Activated CD8-positive, alpha-beta T cell treated with anti-CD3 and anti-CD28 coated beads for 36 hours (primary cell): ENCODE measurements at regions not wholly inside any gene's neighbourhood (a gene's known extent, or its start where the extent isn't known, plus 50 kb on each side); places are given as distances from the start of the nearest gene placed in this dataset.

ENCODE experiments used
- ATAC-seq: fragments of 200-7000 bp; cut with Tn5 transposase; one replicate; pipeline ENCODE4 v1.10.0; 2021; ENCODE audit warnings: mild to moderate bottlenecking, moderate library complexity
- CTCF ChIA-PET: fragments of 350-600 bp; sonication (Branson Sonifier 250); formaldehyde crosslinking; loops from one replicate; lab custom pipeline; 2021; ENCODE audit warnings: antibody characterized with exemption; lab: Charles Lee
- POLR2A ChIA-PET: fragments of 350-600 bp; sonication (Branson Sonifier 250); formaldehyde crosslinking; loops from one replicate; lab custom pipeline; 2021; ENCODE audit warnings: antibody characterized with exemption; lab: Charles Lee
- DNase-seq: peaks from one replicate; pipeline ENCODE4 v3.0.0-alpha.2; 2020
- H3K27ac Mint-ChIP-seq: one replicate; pipeline ENCODE4 v1.8.0; 2021; ENCODE audit warnings: mild to moderate bottlenecking, mixed read lengths
- H3K27me3 Mint-ChIP-seq: one replicate; pipeline ENCODE4 v1.8.0; 2021; ENCODE audit warnings: mixed read lengths
- H3K36me3 Mint-ChIP-seq: one replicate; pipeline ENCODE4 v1.8.0; 2021; ENCODE audit warnings: low read depth, mixed read lengths
- H3K4me1 Mint-ChIP-seq: one replicate; pipeline ENCODE4 v1.8.0; 2021; ENCODE audit warnings: low read depth, mixed read lengths
- H3K4me3 Mint-ChIP-seq: one replicate; pipeline ENCODE4 v1.8.0; 2021; ENCODE audit warnings: mild to moderate bottlenecking, moderate library complexity, mixed read lengths
- H3K9me3 Mint-ChIP-seq: one replicate; pipeline ENCODE4 v1.8.0; 2021; ENCODE audit warnings: mixed read lengths
- CTCF ChIP-seq: fragments of 200-600 bp; IDR thresholded peaks from one replicate; pipeline ENCODE4 v1.8.0; 2022; ENCODE audit warnings: antibody characterized with exemption, mild to moderate bottlenecking
- intact Hi-C: fragments of 100-400 bp; cut with micrococcal nuclease; formaldehyde crosslinking; loops from one replicate; pipeline ENCODE4 v1.10.0; 2022

DNA sequence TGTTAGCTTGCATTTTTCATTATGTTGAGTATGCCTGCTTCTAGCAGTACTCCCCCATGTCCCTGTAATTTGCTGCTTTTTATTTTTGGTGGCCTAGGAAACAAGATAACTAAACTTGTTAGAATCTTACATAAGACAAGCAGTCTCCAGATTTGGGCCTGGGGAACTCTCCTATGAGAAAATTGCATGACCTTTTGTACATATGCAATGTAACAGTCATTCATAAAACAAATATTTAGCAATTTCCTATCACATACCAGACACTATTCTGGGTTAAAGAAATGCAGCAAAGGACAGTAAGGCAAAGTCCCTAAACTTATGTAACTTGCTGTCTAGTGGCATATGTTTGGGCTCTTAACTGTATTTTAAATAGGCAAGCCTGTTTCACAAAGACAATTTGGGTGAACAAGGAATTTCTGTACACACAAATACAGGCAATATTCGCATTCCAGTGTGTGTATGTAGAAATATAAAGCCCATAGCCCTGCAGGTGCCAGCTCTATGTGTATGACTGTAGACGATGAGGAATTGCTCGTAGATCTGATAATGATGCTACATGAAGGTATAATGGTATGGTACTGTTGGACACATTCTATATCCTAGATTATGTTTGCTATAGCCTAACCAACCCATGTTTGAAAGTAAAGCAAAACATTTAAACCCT, 305.2 kb upstream of the CITED2 start:
- Mint-ChIP-seq H3K9me3 (no peaks in the 10 kb centered on the region), H3K4me1 (no peaks in the 10 kb centered on the region), H3K27me3 (no peaks in the 10 kb centered on the region), H3K36me3 (no peaks in the 10 kb centered on the region), H3K27ac (no peak overlapping the region), H3K4me3 (no peak overlapping the region)
- ChIA-PET CTCF (no interaction called here), POLR2A (no interaction called here)
- no peak for DNase-seq
- no peak for TF ChIP-seq CTCF
- intact Hi-C loops, result no loop called here
- no peak for ATAC-seq

GRCh38 chr6:139676718-139677117, 302.3 kb upstream of the CITED2 start:
- Mint-ChIP-seq H3K4me3 (no peak overlapping the region), H3K9me3 (no peaks in the 10 kb centered on the region), H3K27me3 (no peaks in the 10 kb centered on the region), H3K36me3 (no peaks in the 10 kb centered on the region), H3K27ac (no peak overlapping the region), H3K4me1 (no peaks in the 10 kb centered on the region)
- POLR2A ChIA-PET, result no interaction called here
- intact Hi-C loops, result no loop called here
- CTCF ChIA-PET, result no interaction called here
- ATAC-seq (no peak), DNase-seq (no peak)
- TF ChIP-seq CTCF, result no peak

DNA sequence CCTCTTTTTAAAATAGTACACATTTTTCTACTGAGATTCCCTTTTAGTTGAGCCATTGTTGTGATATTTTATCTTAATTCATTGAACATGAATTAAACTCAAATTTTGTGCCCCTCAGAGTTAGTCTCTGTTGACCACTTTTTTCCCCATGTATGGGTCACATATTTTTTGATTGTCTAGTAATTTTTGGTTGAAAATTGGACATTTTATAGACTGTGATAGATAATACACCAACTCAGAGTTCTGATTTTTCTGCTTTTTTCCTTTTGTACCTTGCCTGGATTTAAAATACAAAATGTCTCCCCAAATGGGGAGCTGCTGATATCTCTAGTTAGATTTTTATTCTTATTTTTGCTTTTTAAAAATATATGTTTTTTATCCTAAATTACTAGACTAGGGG, 291.8 kb upstream of the CITED2 start:
- intact Hi-C loops, result no loop called here
- POLR2A ChIA-PET, result interaction anchor here (0.6 kb wide), 1 partner anchor 466 kb away, joined by 3 read pairs; no protein-coding TSS in a partner anchor
- Mint-ChIP-seq H3K4me1 (no peaks in the 10 kb centered on the region), H3K36me3 (no peaks in the 10 kb centered on the region), H3K9me3 (peaks cover 3% of the 10 kb centered on the region), H3K27me3 (peaks cover 3% of the 10 kb centered on the region), H3K4me3 (no peak overlapping the region), H3K27ac (no peak overlapping the region)
- CTCF ChIA-PET, result no interaction called here
- no peak for TF ChIP-seq CTCF
- ATAC-seq, result no peak
- DNase-seq, result no peak

- POLR2A ChIA-PET, result no interaction called here
- Mint-ChIP-seq H3K9me3 (peaks cover 3% of the 10 kb centered on the region), H3K36me3 (no peaks in the 10 kb centered on the region), H3K27ac (no peak overlapping the region), H3K4me3 (no peak overlapping the region), H3K4me1 (no peaks in the 10 kb centered on the region), H3K27me3 (no peaks in the 10 kb centered on the region)
- ATAC-seq (no peak), DNase-seq (no peak)
- TF ChIP-seq CTCF, result no peak
- CTCF ChIA-PET, result no interaction called here
- intact Hi-C loops, result no loop called here
Observed at GRCh38 chr6:139663996-139664395, 289.5 kb upstream of the CITED2 start.

DNA sequence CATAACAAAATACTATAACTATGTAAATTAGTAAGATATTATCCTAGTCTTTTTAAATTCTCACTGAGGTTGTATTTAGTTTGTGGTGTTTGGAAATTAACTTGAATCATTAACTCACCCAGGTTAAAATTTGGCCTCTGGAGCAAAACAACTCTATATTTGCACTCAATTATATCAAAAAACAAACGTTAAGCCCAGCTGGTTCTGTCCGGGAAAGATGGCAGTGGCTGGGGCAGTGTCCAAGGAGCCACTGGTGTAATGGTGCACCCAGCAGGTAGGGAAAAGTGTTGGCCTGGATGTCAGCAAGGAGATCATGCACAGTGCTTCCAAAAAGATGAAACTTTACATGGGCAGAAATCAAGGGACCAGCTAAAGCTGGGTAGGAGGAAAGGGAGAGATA, 285.3 kb upstream of the CITED2 start:
- peaks cover 3% of the 10 kb centered on the region for H3K9me3 Mint-ChIP-seq
- ATAC-seq (no peak), DNase-seq (no peak)
- TF ChIP-seq CTCF, result no peak
- intact Hi-C loops, result no loop called here
- H3K36me3 Mint-ChIP-seq, result no peaks in the 10 kb centered on the region
- ChIA-PET POLR2A (no interaction called here), CTCF (interaction anchor here (1.3 kb wide), 1 partner anchor 290 kb away, joined by 5 read pairs; no protein-coding TSS in a partner anchor)
- H3K4me1 Mint-ChIP-seq, result no peaks in the 10 kb centered on the region
- H3K27ac Mint-ChIP-seq, result no peak overlapping the region
- no peak overlapping the region for H3K4me3 Mint-ChIP-seq
- H3K27me3 Mint-ChIP-seq, result no peaks in the 10 kb centered on the region
